HG03060 (cell line): ENCODE measurements at regions not wholly inside any gene's neighbourhood (a gene's known extent, or its start where the extent isn't known, plus 50 kb on each side); places are given as distances from the start of the nearest gene placed in this dataset.

Source experiments
- ATAC-seq: cut with Tn5 transposase; IDR thresholded peaks from one replicate; pipeline ENCODE4 v1.9.1; 2021; ENCODE audit warnings: low read depth, moderate number of reproducible peaks; ENCODE audit not compliant: unreplicated experiment

GRCh38 chr15:91704343-91704742, 149.2 kb upstream of the SLCO3A1 start:
- ATAC-seq: no peak

- peak; percentile 50 for ATAC-seq
Measured at GRCh38 chr15:91706322-91707032, 147.0 kb upstream of the SLCO3A1 start.

- ATAC-seq: no peak
Measured at GRCh38 chr15:91710080-91710698, 143.3 kb upstream of the SLCO3A1 start.

- ATAC-seq: no peak
Measured at GRCh38 chr15:91711384-91712033, 142.0 kb upstream of the SLCO3A1 start.

- no peak for ATAC-seq
Measured at GRCh38 chr15:91712286-91712685, 141.2 kb upstream of the SLCO3A1 start.

GRCh38 chr15:91716536-91716935, 137.0 kb upstream of the SLCO3A1 start:
- ATAC-seq: no peak

GRCh38 chr15:91717811-91718210, 135.7 kb upstream of the SLCO3A1 start:
- no peak for ATAC-seq

- no peak for ATAC-seq
Measured at GRCh38 chr15:91723959-91724358, 129.5 kb upstream of the SLCO3A1 start.

GRCh38 chr15:91733661-91734060, 119.8 kb upstream of the SLCO3A1 start:
- no peak for ATAC-seq

- no peak for ATAC-seq
Measured at GRCh38 chr15:91737151-91737818, 116.2 kb upstream of the SLCO3A1 start.

GRCh38 chr15:91741986-91742385, 111.5 kb upstream of the SLCO3A1 start:
- ATAC-seq: no peak

- no peak for ATAC-seq
Measured at GRCh38 chr15:91751611-91752010, 101.9 kb upstream of the SLCO3A1 start.

GRCh38 chr15:91752081-91752785, 101.3 kb upstream of the SLCO3A1 start:
- ATAC-seq: no peak

- ATAC-seq: no peak
Measured at GRCh38 chr15:91759560-91759959, 93.9 kb upstream of the SLCO3A1 start.

GRCh38 chr15:91765660-91766059, 87.8 kb upstream of the SLCO3A1 start:
- no peak for ATAC-seq

- ATAC-seq: no peak
Measured at GRCh38 chr15:91769476-91769875, 84.0 kb upstream of the SLCO3A1 start.

- ATAC-seq: no peak
Measured at GRCh38 chr15:91769894-91770293, 83.6 kb upstream of the SLCO3A1 start.

- no peak for ATAC-seq
Measured at GRCh38 chr15:91776104-91776503, 77.4 kb upstream of the SLCO3A1 start.

- no peak for ATAC-seq
Measured at GRCh38 chr15:91779960-91780359, 73.5 kb upstream of the SLCO3A1 start.

- no peak for ATAC-seq
Measured at GRCh38 chr15:91780387-91780786, 73.1 kb upstream of the SLCO3A1 start.

GRCh38 chr15:91782221-91782620, 71.3 kb upstream of the SLCO3A1 start:
- no peak for ATAC-seq
